HG03571 (cell line): ENCODE measurements at regions not wholly inside any gene's neighbourhood (a gene's known extent, or its start where the extent isn't known, plus 50 kb on each side); places are given as distances from the start of the nearest gene placed in this dataset.

Experiments used
- ATAC-seq: cut with Tn5 transposase; IDR thresholded peaks from one replicate; pipeline ENCODE4 v1.9.1; 2021; ENCODE audit not compliant: unreplicated experiment

DNA sequence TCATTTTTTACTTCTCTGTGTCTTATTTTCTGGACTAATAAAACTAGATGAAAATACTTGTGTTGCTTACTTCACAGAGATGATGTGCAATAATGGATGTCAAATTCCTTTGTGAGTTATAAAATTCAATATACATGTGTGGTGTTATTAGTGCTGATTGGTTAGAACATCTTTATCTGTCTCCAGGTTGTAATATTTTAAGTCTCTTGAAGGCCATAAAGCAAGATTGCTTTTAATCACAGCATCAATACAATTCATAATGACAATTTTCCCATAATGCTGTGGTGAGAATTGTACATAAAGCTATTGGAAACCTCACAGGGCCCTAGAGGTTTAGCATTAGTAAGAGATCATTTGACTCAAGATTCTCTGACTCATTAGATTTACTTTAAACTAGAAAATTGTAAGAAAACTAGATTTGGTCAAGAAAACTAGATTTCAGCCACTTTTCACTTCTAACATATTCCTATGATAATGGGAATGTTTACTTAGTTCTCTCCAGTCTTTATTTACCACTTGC lies 963.7 kb downstream of the REEP3 start:
- no peak for ATAC-seq

DNA sequence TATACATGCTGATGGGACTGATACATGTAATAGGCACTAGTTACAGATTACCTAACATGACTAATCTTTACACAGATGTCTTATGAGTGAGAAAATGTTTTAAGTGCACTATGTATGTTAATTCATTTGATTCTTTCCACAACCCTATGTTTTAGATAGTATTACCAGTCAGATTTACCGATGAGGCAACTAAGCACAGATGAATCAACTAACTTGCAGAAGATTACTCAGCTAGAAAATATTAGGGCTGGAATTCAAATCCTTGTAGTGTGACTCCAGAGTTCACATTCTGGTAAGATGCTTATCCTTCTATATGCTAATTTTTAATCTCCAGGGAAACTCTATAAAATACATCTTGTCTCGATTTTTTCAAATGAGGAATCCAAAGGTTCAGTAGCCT lies 964.9 kb downstream of the REEP3 start:
- ATAC-seq: no peak

DNA sequence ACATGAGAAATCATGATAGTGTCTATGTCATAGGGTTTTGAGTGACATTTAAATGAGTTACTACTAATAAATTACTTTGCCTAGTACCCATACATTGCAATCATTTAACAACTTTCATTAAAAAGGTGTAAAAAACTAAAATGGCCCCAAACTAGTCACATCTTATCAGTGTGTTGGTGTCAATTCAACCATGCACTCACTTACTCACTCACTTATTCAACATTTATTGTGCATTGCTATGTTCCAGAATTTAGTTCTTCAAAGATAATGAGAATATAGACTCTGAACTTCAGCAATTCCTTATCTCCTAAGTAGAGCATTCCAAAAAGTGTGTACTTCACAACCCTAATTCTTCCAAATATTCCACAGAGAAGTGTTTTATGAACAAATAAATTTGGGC lies 965.7 kb downstream of the REEP3 start:
- ATAC-seq: no peak

- no peak for ATAC-seq
Observed at GRCh38 chr10:64494901-64495300, 973.7 kb downstream of the REEP3 start.

DNA sequence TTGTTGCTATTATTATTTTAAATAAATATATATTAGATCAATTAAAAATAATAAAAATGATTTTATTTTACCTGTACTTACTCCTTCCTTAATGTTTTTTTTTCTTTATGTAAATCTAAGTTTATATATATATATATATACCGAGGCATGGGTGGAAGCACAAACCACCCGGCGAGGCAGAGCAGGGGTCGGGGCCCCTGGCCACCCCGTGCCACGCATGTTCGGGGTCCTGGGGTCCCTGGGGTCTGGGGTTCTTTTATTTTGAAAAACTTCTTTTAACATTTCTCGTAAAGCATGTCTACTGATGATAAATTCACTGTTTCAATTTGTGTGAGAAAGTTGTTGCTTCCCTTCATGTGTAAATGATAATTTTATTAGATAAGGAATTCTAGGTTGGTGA lies 976.1 kb downstream of the REEP3 start:
- ATAC-seq: no peak

DNA sequence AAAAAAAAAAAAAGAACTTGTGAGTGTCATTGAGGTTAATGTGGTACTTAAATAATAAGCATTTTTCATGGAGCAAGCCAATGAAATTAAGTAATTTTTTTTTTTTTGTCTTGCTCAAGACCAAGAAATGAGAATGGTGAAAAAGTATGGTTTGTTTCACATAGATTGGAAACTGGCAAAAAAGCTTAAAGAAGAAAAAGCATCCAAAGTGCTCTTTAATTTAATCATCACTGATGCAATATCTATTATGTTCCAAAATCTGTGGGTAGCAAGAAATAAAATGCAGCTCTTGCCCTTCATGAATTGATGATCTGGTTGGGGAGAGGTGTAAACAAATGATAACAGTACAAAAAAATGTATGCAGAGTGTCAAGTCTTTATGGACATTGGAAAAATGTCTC lies 980.6 kb downstream of the REEP3 start:
- ATAC-seq: no peak

GRCh38 chr10:64502936-64503335 lies 981.7 kb downstream of the REEP3 start:
- no peak for ATAC-seq

- no peak for ATAC-seq
Observed at GRCh38 chr10:64503429-64503828, 982.2 kb downstream of the REEP3 start.

DNA sequence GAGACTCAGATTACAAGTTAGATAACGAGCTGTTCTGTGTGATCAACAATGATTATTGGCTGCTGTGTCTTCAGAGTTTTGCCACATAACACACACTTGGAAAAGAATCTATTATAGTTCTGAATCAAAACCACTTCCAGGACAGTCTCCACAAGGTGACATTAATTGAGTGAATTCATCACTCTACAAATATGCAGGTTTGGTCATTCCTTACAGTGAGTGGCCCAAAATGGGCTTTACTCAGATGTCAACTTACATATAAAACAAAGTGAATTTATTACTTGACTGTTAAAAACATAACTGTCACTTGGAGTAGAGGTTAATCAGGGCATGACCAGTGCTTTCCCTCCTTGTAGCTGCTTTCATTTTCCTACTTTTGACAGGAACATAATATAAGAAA lies 984.3 kb downstream of the REEP3 start:
- ATAC-seq: no peak

DNA sequence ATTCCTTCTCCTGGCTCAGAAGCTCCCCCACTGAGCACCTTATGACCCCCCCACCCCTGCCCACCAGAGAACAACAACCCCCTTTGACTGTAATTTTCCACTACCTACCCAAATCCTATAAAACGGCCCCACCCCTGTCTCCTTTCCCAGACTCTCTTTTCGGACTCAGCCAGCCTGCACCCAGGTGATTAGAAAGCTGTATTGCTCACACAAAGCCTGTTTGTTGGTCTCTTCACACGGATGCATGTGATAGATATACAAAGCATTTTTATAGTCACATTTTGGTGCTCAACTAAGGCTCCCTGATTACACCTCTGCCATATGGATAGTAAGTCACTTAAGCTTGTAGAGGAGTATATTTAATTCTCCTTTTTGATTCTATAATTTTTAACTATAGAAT lies 985.8 kb downstream of the REEP3 start:
- no peak for ATAC-seq

GRCh38 chr10:64507651-64508028 lies 986.4 kb downstream of the REEP3 start:
- ATAC-seq: no peak

DNA sequence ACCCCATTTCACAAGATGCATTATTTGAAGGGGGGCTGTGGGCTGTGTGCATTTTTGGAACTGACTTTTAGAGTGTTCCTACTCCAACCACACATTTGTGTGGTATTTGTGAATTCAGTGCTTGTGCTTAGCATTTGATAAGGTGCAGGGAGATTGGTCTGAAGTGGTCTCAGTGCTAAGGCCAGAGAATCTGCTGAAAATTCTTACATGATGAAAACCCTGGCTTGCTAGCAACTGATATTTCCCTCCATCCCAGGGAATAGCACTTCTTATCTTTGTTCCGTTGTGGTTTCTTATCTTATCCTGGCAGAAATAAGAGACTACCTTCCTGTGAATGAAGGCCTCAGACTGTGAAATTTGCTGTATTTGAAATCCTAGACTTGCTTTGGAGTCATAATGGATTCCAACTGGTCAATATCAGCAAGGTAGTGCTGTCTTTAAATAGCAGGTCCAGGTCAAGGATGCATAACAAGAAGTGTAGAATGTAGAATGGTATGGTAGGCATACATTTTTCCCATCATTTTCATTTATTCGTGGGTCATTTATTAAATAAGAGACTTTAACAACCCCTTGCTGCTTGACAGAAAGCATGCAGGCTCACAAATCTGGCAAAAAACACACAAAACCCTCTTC lies 986.9 kb downstream of the REEP3 start:
- ATAC-seq: no peak

- ATAC-seq: no peak
Observed at GRCh38 chr10:64515970-64516699, 994.9 kb downstream of the REEP3 start.

DNA sequence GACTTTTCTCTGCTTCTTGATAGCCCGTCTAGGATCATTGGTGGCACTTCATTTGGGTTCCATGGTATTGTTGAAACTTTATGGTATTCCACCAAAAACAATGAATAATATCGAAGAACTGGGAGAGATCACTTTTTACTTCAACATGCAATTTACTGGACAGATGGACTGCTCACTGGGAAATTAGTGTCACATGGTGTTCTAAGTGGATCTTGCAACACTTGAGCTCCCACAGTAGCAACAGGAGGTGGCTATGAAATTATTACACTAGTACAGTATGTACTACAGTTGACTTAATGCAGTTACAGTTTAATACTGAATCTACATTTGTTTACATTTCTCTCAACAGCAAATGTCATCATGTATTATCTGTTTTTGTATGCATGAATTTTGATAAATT lies 997.3 kb downstream of the REEP3 start:
- ATAC-seq: no peak

DNA sequence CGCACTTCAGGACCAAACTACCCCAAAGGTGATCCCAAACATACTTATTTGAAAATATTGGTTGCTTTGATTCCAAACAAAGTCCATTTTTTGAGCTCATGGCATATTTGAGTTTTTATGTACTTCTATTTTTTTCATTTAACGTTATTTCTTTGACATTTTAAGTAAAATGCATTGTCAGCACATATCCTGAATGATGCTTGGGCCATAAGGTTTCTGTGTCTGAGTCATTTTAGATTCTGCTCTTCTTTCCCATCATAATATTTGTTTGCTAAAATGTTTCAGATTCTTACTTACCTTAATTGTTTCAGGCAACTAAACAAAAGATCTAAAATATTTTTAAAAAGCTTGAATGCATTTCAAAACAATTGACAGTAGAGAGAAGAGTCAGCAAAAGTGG lies 998.2 kb downstream of the REEP3 start:
- ATAC-seq: no peak

DNA sequence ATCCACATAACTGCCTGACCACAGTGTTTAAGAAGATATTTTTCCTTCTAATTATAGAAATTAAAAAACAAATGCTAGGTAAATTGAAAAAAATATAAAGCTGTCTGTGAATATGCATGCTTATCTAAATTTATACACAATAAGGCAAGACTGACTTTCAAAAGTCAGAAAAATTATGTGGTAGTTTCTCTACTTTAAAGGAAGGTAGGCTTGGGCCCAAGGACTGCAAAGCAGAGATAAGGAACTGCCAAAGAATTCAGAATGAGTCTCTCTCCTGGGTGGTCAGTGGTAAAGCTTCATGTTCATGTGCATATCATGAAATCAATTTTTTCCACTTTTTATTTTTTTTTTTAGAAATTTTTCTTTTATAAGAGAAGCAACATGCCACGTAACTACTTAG lies 998.6 kb downstream of the REEP3 start:
- no peak for ATAC-seq

DNA sequence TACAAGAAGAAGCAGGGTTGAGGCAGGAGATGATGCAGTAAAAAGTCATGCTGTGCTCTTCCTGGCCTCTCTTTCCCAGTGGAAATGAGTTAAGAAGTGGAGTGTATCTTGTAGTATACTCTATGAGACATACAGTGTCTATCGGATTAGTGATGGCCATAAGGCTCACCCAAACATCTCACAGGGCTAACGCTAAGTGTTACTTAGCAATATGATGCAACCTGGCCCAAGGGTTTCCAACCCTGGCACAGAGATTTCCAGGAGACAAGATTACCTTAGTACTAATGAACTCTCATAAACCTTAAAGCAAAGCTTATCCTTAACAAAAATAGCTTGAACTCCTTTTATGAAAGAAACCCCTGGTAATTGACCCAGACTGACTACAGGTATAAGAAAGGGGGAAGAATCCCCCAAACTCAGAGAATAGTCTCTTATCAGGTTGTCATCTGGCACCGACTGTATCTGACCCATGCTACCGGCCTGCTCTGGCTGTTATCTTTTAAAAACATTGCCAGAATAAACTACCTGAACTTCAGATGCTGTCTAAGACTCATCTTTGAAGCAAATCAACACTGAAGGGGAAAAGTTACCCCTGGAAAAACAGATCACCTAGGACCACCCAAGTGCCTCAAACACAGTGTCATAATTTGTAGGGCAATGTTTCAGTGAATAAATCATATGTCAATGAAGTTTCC lies 1002.0 kb downstream of the REEP3 start:
- no peak for ATAC-seq

DNA sequence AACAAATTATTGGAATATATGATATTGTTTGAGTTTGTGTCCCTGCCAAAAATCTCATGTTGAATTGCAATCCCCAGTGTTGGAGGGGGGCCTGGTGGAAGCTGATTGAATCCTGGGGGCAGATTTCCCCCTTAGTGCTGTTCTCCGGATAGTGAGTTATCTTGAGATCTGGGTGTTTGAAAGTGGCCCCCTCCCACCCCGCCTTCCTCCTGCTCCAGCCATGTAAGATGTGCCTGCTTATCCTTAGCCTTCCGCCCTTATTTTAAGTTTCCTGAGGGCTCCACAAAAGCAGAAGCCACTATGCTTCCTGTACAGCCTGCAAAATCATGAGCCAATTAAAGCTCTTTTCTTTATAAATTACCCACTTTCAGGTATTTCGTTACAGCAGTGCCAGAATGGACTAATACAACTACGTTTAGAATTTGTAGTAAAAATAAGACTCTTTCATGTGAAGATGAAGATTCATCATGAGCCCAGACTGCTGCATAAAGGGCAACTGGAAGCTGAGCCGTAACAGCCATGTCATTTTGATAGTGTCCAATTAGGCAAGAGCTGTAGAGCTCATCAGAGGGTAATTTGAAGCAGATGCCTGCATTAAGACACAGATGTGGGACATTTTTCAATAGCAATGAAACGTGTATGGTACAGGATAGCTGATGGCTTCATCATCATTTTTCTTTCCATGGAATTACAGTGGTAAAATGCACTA lies 1007.2 kb downstream of the REEP3 start:
- no peak for ATAC-seq

DNA sequence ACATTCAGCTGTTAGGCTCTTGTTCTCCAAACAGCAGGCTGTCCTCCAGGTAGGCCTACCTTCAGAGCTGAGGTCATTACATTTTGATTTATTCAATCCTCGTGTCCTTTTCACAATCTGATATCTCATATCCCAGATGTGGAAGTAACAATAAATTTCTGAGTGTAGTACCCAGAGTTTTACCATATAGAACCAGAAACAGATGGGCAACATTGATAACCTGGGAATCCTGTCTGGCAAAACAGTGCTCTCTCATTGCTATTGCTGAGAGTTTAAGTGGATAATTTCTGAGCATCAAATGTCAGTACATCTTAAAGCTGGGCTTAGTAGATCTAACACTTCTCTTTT lies 1007.8 kb downstream of the REEP3 start:
- no peak for ATAC-seq

- no peak for ATAC-seq
Observed at GRCh38 chr10:64534616-64535015, 1013.4 kb downstream of the REEP3 start.

DNA sequence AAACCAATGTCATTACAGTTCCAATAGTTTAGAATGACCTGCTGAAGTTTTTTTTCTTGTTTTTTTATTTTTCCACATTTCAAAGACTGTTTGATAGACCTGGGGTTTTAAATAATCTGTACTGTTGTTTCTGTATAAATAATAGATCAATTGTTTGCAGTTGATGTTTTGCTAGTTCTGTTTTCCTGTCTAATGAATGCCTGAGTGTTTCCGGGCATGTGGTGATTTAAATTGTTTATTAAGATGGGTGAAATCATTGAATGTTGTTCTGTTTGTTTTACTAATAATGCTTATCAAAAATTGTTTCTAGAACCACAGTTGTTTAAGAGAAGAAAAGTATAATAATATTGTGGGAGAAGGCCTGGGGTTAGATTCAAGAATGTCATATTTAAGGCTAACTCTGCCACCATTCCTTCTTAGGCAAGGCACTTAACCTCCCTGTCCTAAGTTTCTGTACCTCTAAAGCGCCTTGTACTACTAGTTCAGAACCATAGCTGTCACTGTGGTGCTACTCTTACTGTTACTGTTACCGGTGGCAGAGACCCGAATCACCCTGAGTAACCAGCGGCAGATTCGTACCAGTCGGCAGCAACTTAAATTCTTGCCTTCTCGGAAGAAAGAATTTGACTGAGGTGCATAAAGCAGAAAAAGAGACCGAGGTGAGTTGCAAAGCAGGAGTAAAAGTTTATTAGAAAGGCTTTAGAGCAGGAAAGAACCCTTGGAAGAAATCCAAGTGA lies 1014.1 kb downstream of the REEP3 start:
- no peak for ATAC-seq
